ENCODE measurements at regions not wholly inside any gene's neighbourhood (a gene's known extent, or its start where the extent isn't known, plus 50 kb on each side); places are given as distances from the start of the nearest gene placed in this dataset.

- Histone ChIP-seq H3K4me1 (ENCODE audit: control insufficient read depth, extremely low read depth, insufficient read depth, low read length) (no peaks in the 10 kb centered on the region), H3K79me2 (ENCODE audit: control insufficient read depth, insufficient read depth, low read length) (no peaks in the 10 kb centered on the region), H3K27me3 (ENCODE audit: control insufficient read depth in 2 of 2, insufficient read depth in 2 of 2, low read length in 2 of 2) (peaks cover 0 to 6% of the 10 kb centered on the region in 2 experiments), H3K4me2 (ENCODE audit: insufficient read depth, low read length) (no peak overlapping the region), H2AFZ (ENCODE audit: low read depth, low read length) (no peak overlapping the region), H3K36me3 (ENCODE audit: control insufficient read depth in 2 of 2, extremely low read depth in 1 of 2, insufficient read depth in 2 of 2, low read length in 2 of 2) (no peaks in the 10 kb centered on the region), H3K4me3 (replicated peaks in 1 of 3; ENCODE audit: insufficient read depth in 1 of 3, low read depth in 1 of 3, low read length in 3 of 3) (no peak overlapping the region), H3K27ac (ENCODE audit: insufficient read depth, low read depth, low read length) (no peak overlapping the region), H3K9ac (replicated peaks; ENCODE audit: extremely low read depth, insufficient read depth, low read length) (no peak overlapping the region), H4K20me1 (replicated peaks; ENCODE audit: control insufficient read depth, extremely low read depth, insufficient read depth, low read length) (no peaks in the 10 kb centered on the region), H3K9me1 (replicated peaks; ENCODE audit: control insufficient read depth, extremely low read depth, insufficient read depth, low read length) (no peaks in the 10 kb centered on the region), H3K9me3 (replicated peaks; ENCODE audit: control insufficient read depth, insufficient read depth, low read length) (no peaks in the 10 kb centered on the region)
- FAIRE-seq (no peak), DNase-seq (ENCODE audit: low read depth, low spot score) (no peak)
- dilution Hi-C loops (cut with MboI; ENCODE audit: extremely low pct_ligation_motif_present, low sequenced_read_pairs) (no loop called here), intact Hi-C loops (cut with micrococcal nuclease) (no loop called here)
- ChIA-PET POLR2A (no interaction called here), CTCF (interaction anchor here (3.9 kb wide), 1 partner anchor 241 kb away, joined by 109 read pairs; no protein-coding TSS in a partner anchor)
- no TSS peak for BruUV-seq (replicated peaks)
- no peak for TF ChIP-seq POLR2A (IDR thresholded peaks at IDR 0.05; ENCODE audit: low read depth, low read length)
- TF ChIP-seq JUN (IDR thresholded peaks at IDR 0.05; ENCODE audit: borderline replicate concordance, insufficient read depth, insufficient read length, low read depth): no peak
- no peak for TF ChIP-seq MYC (IDR thresholded peaks at IDR 0.05; ENCODE audit: low read depth, low read length)
- no peak for TF ChIP-seq MAX (IDR thresholded peaks at IDR 0.05; ENCODE audit: insufficient read depth, insufficient read length)
- TF ChIP-seq GATA2 (IDR thresholded peaks at IDR 0.05; ENCODE audit: insufficient read depth, insufficient read length, low read depth, low read length): no peak
- no peak for TF ChIP-seq CTCF (IDR thresholded peaks at IDR 0.05; ENCODE audit: extremely low read depth in 1 of 2, insufficient read depth in 1 of 2, low read depth in 1 of 2, low read length in 2 of 2)
- no peak for TF ChIP-seq EZH2 (IDR thresholded peaks at IDR 0.05; ENCODE audit: borderline replicate concordance, low read depth, low read length, severe bottlenecking)
- TF ChIP-seq POLR2AphosphoS5 (IDR thresholded peaks at IDR 0.05; ENCODE audit: insufficient read depth, low read depth, low read length): no peak
- TF ChIP-seq FOS (IDR thresholded peaks at IDR 0.05; ENCODE audit: borderline replicate concordance, insufficient read depth, low read length): no peak
Observed at GRCh38 chr2:237167934-237168333, 82.2 kb downstream of the COPS8 start.
